ENCODE measurements at regions not wholly inside any gene's neighbourhood (a gene's known extent, or its start where the extent isn't known, plus 50 kb on each side); places are given as distances from the start of the nearest gene placed in this dataset.

GRCh38 chr2:155310589-155310988 is 612.1 kb downstream of the KCNJ3 start:
- Histone ChIP-seq H3K4me3 (no peak overlapping the region), H3K27ac (no peak overlapping the region), H3K27me3 (no peaks in the 10 kb centered on the region), H3K36me3 (no peaks in the 10 kb centered on the region), H3K4me1 (no peaks in the 10 kb centered on the region), H3K9me3 (no peaks in the 10 kb centered on the region)
- in situ Hi-C loops (cut with MboI; ENCODE audit: low sequenced_read_pairs in 4 of 4): no loop called here
- intact Hi-C loops (cut with DNase I; ENCODE audit: low total_unique reads): no loop called here
- DNase-seq: no peak
- no peak for TF ChIP-seq CTCF (IDR thresholded peaks at IDR 0.05 in 4 of 5, conservative IDR thresholded peaks at IDR 0.05 in 1 of 5)
- no peak for TF ChIP-seq POLR2A (IDR thresholded peaks at IDR 0.05)
- no peak for ATAC-seq

GRCh38 chr2:155309483-155309882 is 611.0 kb downstream of the KCNJ3 start:
- no peak overlapping the region for H3K4me3 ChIP-seq
- H3K27me3 ChIP-seq: no peaks in the 10 kb centered on the region
- ATAC-seq: no peak
- no peak for TF ChIP-seq POLR2A (IDR thresholded peaks at IDR 0.05)
- TF ChIP-seq CTCF (IDR thresholded peaks at IDR 0.05 in 4 of 5, conservative IDR thresholded peaks at IDR 0.05 in 1 of 5): no peak
- DNase-seq: no peak
- no peaks in the 10 kb centered on the region for H3K4me1 ChIP-seq
- in situ Hi-C loops (cut with MboI; ENCODE audit: low sequenced_read_pairs in 4 of 4) (no loop called here), intact Hi-C loops (cut with DNase I; ENCODE audit: low total_unique reads) (no loop called here)
- H3K27ac ChIP-seq: no peak overlapping the region
- no peaks in the 10 kb centered on the region for H3K9me3 ChIP-seq
- no peaks in the 10 kb centered on the region for H3K36me3 ChIP-seq

DNA sequence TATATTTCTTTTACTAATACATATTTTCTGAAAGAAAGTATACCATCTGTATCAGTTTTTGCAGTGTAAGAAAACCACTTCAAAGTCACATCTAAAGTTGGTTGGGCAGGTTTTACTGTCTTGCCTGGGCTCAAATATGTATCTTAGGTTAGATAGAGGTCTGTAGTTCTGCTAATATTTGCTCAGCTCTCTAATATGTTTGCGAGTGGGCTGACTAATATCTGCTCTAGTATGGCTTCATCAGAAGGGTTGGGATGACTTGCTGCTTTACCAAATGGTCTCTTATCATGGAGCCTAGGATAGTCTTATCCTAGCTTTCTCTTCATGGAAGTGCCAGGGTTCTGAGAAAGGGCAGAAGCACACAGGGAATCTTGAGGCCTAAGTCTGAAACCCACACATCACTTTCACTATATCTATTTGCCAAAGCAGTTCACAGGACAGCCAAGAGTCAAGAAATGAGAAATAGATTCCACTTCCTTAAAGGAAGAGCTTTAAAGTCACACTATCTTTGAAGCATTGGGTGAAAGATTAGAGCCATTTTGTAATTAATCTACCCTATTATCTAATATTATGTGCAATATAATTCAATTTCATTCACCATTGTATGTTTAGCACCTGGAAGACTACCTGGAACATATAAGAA is 610.0 kb downstream of the KCNJ3 start:
- no peak overlapping the region for H3K27ac ChIP-seq
- TF ChIP-seq CTCF (IDR thresholded peaks at IDR 0.05 in 4 of 5, conservative IDR thresholded peaks at IDR 0.05 in 1 of 5) (no peak), POLR2A (IDR thresholded peaks at IDR 0.05) (no peak)
- in situ Hi-C loops (cut with MboI; ENCODE audit: low sequenced_read_pairs in 4 of 4) (no loop called here), intact Hi-C loops (cut with DNase I; ENCODE audit: low total_unique reads) (no loop called here)
- no peak for ATAC-seq
- no peaks in the 10 kb centered on the region for H3K36me3 ChIP-seq
- no peak overlapping the region for H3K4me3 ChIP-seq
- H3K4me1 ChIP-seq: no peaks in the 10 kb centered on the region
- H3K9me3 ChIP-seq: no peaks in the 10 kb centered on the region
- H3K27me3 ChIP-seq: no peaks in the 10 kb centered on the region
- no peak for DNase-seq

- intact Hi-C loops (cut with DNase I; ENCODE audit: low total_unique reads) (no loop called here), in situ Hi-C loops (cut with MboI; ENCODE audit: low sequenced_read_pairs in 4 of 4) (no loop called here)
- H3K9me3 ChIP-seq: no peaks in the 10 kb centered on the region
- no peak for DNase-seq
- H3K36me3 ChIP-seq: no peaks in the 10 kb centered on the region
- no peak overlapping the region for H3K27ac ChIP-seq
- H3K4me1 ChIP-seq: no peaks in the 10 kb centered on the region
- TF ChIP-seq CTCF (IDR thresholded peaks at IDR 0.05 in 4 of 5, conservative IDR thresholded peaks at IDR 0.05 in 1 of 5) (no peak), POLR2A (IDR thresholded peaks at IDR 0.05) (no peak)
- no peaks in the 10 kb centered on the region for H3K27me3 ChIP-seq
- no peak for ATAC-seq
- H3K4me3 ChIP-seq: no peak overlapping the region
These were observed 602.7 kb downstream of the KCNJ3 start for GRCh38 chr2:155301221-155301620.

DNA sequence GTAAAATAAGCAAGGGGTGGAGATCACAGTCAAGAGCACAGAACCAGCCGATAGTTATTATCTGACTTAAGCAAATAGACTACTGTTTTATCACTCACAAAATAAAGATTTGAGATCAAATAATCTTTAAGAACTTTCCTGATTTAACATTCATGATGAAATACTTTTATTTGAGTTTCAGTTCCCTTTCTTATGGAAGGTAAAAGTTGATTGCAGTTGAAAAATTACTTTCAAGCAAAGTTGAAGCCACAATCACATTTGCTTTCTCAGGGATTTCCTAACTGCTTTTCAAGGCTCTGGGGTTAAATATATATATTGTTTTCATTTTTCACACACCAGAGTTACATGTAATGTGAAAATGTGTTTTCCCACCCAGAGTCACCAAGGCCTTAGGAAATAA is 599.5 kb downstream of the KCNJ3 start:
- TF ChIP-seq CTCF (IDR thresholded peaks at IDR 0.05 in 4 of 5, conservative IDR thresholded peaks at IDR 0.05 in 1 of 5) (no peak), POLR2A (IDR thresholded peaks at IDR 0.05) (no peak)
- in situ Hi-C loops (cut with MboI; ENCODE audit: low sequenced_read_pairs in 4 of 4): no loop called here

More for the DNA sequence above, 599.5 kb downstream of the KCNJ3 start:
- no peak for DNase-seq
- no peak for ATAC-seq
- Histone ChIP-seq H3K4me1 (no peaks in the 10 kb centered on the region), H3K27ac (no peak overlapping the region), H3K36me3 (no peaks in the 10 kb centered on the region), H3K4me3 (no peak overlapping the region), H3K9me3 (no peaks in the 10 kb centered on the region), H3K27me3 (no peaks in the 10 kb centered on the region)
- intact Hi-C loops (cut with DNase I; ENCODE audit: low total_unique reads): no loop called here
